Activated CD4-positive, alpha-beta memory T cell treated with anti-CD3 and anti-CD28 coated beads, Interleukin-2, amount 10 ng/mL, durations not matched to agents 7 days and 5 days (primary cell): ENCODE measurements at regions not wholly inside any gene's neighbourhood (a gene's known extent, or its start where the extent isn't known, plus 50 kb on each side); places are given as distances from the start of the nearest gene placed in this dataset.

ENCODE experiments used
- CTCF ChIA-PET: fragments of 350-600 bp; sonication (Branson Sonifier 250); formaldehyde crosslinking; loops from one replicate; lab custom pipeline; 2021; ENCODE audit warnings: antibody characterized with exemption, inconsistent platforms; lab: Charles Lee
- POLR2A ChIA-PET: fragments of 350-600 bp; sonication (Branson Sonifier 250); formaldehyde crosslinking; loops from one replicate; lab custom pipeline; 2021; ENCODE audit warnings: antibody characterized with exemption; lab: Charles Lee
- DNase-seq: peaks from one replicate; pipeline ENCODE4 v3.0.0-alpha.2; 2020
- H3K27ac Mint-ChIP-seq: one replicate; pipeline ENCODE4 v1.8.0; 2021; ENCODE audit warnings: mild to moderate bottlenecking, mixed read lengths
- H3K27me3 Mint-ChIP-seq: one replicate; pipeline ENCODE4 v1.8.0; 2021; ENCODE audit warnings: mixed read lengths
- H3K36me3 Mint-ChIP-seq: one replicate; pipeline ENCODE4 v1.8.0; 2021; ENCODE audit warnings: low read depth, mixed read lengths
- H3K4me1 Mint-ChIP-seq: one replicate; pipeline ENCODE4 v1.8.0; 2021; ENCODE audit warnings: mixed read lengths
- H3K4me3 Mint-ChIP-seq: one replicate; pipeline ENCODE4 v1.8.0; 2021; ENCODE audit warnings: mild to moderate bottlenecking, mixed read lengths
- H3K9me3 Mint-ChIP-seq: one replicate; pipeline ENCODE4 v1.8.0; 2021; ENCODE audit warnings: mixed read lengths

DNA sequence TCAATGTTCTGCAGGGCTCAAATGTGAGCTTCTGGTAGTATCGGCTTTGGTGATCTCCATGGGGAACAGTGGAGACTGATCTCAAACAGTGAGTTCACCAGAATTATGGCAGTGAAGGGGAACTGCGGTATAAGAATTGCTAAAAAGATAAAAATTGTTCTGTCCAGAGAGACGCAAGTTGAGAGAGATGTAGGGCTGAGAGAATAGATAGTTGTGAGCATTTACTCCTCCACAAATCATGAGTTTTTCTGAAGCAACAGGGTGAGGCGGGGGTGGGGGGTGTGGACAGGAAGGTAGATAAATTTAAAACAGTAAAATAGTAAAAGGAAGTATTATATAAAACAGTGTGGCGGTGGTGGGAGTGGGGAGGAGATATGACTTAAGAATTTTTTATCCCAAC is 98.6 kb upstream of the NEDD9 start:
- Mint-ChIP-seq H3K4me1 (peaks cover 40% of the 10 kb centered on the region), H3K4me3 (no peak overlapping the region), H3K27me3 (no peaks in the 10 kb centered on the region), H3K27ac (no peak overlapping the region), H3K9me3 (no peaks in the 10 kb centered on the region), H3K36me3 (peaks cover 71% of the 10 kb centered on the region)
- ChIA-PET POLR2A (interaction anchor here (1.6 to 2.5 kb wide), 2 partner anchors 51 to 99 kb away, joined by 4 to 11 read pairs; partner anchors contain the start of gene NEDD9), CTCF (no interaction called here)
- DNase-seq, result no peak

DNA sequence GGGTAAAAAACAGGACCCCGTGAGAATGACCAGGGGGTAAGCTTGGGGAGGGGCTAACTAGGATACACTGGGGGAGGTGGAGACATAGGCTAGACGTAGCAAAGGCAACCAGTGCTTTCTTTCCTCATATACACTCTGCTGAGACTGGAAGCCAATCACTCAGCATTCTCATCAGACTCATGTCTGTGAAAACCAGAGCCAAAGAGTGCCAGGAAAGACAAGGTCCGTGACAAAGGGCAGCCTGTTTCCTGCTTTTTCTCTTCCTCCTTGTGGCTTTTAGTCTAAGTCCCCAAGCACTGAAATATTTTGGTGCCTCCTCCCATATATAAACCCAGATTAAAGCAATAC is 97.9 kb upstream of the NEDD9 start:
- ChIA-PET CTCF (no interaction called here), POLR2A (interaction anchor here (0.9 to 2.5 kb wide), 5 partner anchors 12 to 98 kb away, joined by 3 to 11 read pairs (median 4); partner anchors contain the start of gene NEDD9)
- no peak overlapping the region for H3K27ac Mint-ChIP-seq
- no peaks in the 10 kb centered on the region for H3K9me3 Mint-ChIP-seq
- peaks cover 66% of the 10 kb centered on the region for H3K36me3 Mint-ChIP-seq
- no peak for DNase-seq
- H3K4me1 Mint-ChIP-seq, result peaks cover 41% of the 10 kb centered on the region
- H3K4me3 Mint-ChIP-seq, result no peak overlapping the region
- H3K27me3 Mint-ChIP-seq, result no peaks in the 10 kb centered on the region

GRCh38 chr6:11329726-11330412 is 97.4 kb upstream of the NEDD9 start:
- DNase-seq, result no peak
- H3K27me3 Mint-ChIP-seq, result no peaks in the 10 kb centered on the region
- CTCF ChIA-PET, result no interaction called here
- H3K9me3 Mint-ChIP-seq, result no peaks in the 10 kb centered on the region
- POLR2A ChIA-PET, result interaction anchor here (0.9 to 2.5 kb wide), 6 partner anchors 11 to 97 kb away, joined by 3 to 11 read pairs (median 4); partner anchors contain the start of gene NEDD9
- peaks cover 64% of the 10 kb centered on the region for H3K36me3 Mint-ChIP-seq
- H3K4me1 Mint-ChIP-seq, result peaks cover 47% of the 10 kb centered on the region
- no peak overlapping the region for H3K4me3 Mint-ChIP-seq
- H3K27ac Mint-ChIP-seq, result no peak overlapping the region

GRCh38 chr6:11328613-11329247 is 96.3 kb upstream of the NEDD9 start:
- Mint-ChIP-seq H3K4me1 (peaks cover 55% of the 10 kb centered on the region), H3K36me3 (peaks cover 70% of the 10 kb centered on the region), H3K9me3 (no peaks in the 10 kb centered on the region), H3K27ac (no peak overlapping the region), H3K4me3 (no peak overlapping the region), H3K27me3 (no peaks in the 10 kb centered on the region)
- ChIA-PET POLR2A (interaction anchor here (1.0 to 2.5 kb wide), 3 partner anchors 13 to 84 kb away, joined by 3 to 11 read pairs (median 4); no protein-coding TSS in a partner anchor), CTCF (no interaction called here)
- DNase-seq, result no peak

DNA sequence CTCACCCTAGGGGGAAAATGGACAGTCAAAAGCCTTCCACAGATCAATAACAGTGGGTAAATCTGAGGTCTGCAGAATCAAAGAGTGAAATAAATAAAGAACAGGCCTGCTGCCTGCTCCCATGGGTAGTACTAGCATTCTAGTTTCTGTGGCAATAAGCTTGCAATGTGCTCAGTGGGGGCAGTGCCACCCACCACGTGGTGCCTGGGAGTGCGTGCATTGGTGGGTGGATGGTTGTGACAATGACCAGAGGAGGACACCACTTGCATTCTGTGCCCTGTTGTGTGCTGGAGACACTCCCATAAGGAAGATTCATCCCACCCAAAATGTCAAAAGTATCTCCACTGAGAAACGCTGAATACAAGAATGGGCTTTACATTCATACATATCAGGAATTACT is 95.5 kb upstream of the NEDD9 start:
- Mint-ChIP-seq H3K4me3 (no peak overlapping the region), H3K4me1 (peaks cover 56% of the 10 kb centered on the region), H3K27me3 (no peaks in the 10 kb centered on the region), H3K36me3 (peaks cover 69% of the 10 kb centered on the region), H3K27ac (no peak overlapping the region), H3K9me3 (no peaks in the 10 kb centered on the region)
- ChIA-PET CTCF (no interaction called here), POLR2A (interaction anchor here (1.5 kb wide), 1 partner anchor 12 kb away, joined by 4 read pairs; no protein-coding TSS in a partner anchor)
- DNase-seq, result no peak

GRCh38 chr6:11326116-11326515 is 93.6 kb upstream of the NEDD9 start:
- ChIA-PET POLR2A (no interaction called here), CTCF (interaction anchor here (0.7 kb wide), 1 partner anchor 738 kb away, joined by 5 read pairs; no protein-coding TSS in a partner anchor)
- H3K36me3 Mint-ChIP-seq, result peaks cover 58% of the 10 kb centered on the region
- no peak overlapping the region for H3K4me3 Mint-ChIP-seq
- H3K9me3 Mint-ChIP-seq, result no peaks in the 10 kb centered on the region
- H3K27ac Mint-ChIP-seq, result no peak overlapping the region
- peaks cover 56% of the 10 kb centered on the region for H3K4me1 Mint-ChIP-seq
- DNase-seq, result no peak
- H3K27me3 Mint-ChIP-seq, result no peaks in the 10 kb centered on the region

- H3K9me3 Mint-ChIP-seq, result no peaks in the 10 kb centered on the region
- CTCF ChIA-PET, result no interaction called here
- H3K36me3 Mint-ChIP-seq, result peaks cover 60% of the 10 kb centered on the region
- H3K27ac Mint-ChIP-seq, result peak overlapping the region; percentile 60
- POLR2A ChIA-PET, result interaction anchor here (0.7 to 2.0 kb wide), 6 partner anchors 41 to 100 kb away, joined by 3 to 5 read pairs (median 3); partner anchors contain the start of gene NEDD9
- DNase-seq, result peak; percentile 53
- H3K4me1 Mint-ChIP-seq, result peaks cover 54% of the 10 kb centered on the region
- H3K27me3 Mint-ChIP-seq, result no peaks in the 10 kb centered on the region
- no peak overlapping the region for H3K4me3 Mint-ChIP-seq
Observed at GRCh38 chr6:11324453-11325015, 92.1 kb upstream of the NEDD9 start.

DNA sequence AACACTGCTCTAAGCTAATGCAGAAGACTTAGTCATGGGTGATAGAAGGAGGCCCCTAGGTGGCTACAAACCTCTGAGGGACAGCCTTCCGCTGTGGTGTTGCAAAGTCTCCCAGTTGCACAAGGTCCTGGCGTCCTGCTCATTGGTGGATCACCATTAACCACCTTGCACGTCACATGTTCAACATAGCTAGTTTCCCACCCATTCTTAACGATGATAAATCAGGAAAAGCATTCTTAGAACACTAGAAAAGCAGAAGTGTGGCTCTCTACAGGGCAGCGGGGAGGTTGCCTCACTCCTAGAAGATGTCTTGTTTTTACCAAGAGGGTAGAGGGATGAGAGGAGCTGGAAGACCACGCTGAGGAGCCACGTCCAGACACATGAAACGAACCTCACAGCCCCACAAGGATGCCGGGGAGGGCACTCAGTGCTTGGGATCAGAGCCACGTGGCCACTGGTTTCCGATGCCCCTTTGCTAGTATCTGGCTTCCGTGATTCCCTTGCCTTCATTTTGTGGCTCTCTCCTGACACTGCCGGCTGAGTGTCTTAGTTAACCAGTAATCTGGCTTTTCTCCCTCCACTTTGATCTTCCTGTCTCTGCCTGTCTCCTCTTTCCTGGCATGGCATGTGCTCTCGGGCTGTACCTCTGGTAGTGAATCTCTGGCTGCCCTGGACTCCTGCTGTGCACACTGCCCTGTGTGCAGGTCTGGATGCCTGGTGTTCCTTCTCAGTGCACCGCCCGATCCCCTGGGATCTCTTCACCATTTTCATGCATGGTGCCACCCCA is 91.4 kb upstream of the NEDD9 start:
- ChIA-PET POLR2A (interaction anchor here (0.8 to 2.3 kb wide), 6 partner anchors 42 to 100 kb away, joined by 3 to 13 read pairs (median 4); partner anchors contain the start of gene NEDD9), CTCF (no interaction called here)
- Mint-ChIP-seq H3K36me3 (peaks cover 59% of the 10 kb centered on the region), H3K27me3 (no peaks in the 10 kb centered on the region), H3K9me3 (no peaks in the 10 kb centered on the region), H3K4me3 (no peak overlapping the region), H3K4me1 (peaks cover 60% of the 10 kb centered on the region), H3K27ac (no peak overlapping the region)
- DNase-seq, result no peak

DNA sequence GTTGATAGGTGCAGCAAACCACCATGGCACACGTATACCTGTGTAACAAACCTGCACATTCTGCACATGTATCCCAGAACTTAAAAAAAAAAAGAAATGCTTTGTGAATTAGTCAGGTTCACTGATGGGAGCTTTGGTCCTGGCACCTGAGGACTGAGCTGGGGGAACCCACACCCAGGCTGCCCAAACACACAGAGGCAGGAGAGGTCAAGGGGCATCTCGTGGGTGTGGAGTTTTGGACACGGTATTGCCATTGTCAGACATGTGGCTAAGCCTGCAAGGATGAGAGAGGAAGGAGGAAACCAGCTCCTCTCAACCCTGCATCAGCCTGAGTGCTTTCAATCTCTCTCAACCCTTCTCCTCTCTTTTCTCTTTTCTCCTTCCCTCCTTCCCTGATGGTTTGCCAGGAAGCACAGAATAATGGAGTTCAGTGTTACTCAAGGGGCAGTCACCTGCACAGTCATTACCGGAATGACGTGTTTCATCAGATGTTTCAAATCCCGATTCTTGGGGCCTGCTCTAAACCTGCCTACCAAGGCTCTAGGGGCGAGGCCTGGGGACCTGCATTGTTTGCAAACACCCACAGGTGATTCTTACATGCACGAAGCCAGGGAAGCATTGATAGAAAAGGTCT is 89.9 kb upstream of the NEDD9 start:
- no peak for DNase-seq
- Mint-ChIP-seq H3K27ac (peak overlapping the region; percentile 12), H3K4me1 (peaks cover 75% of the 10 kb centered on the region), H3K4me3 (no peak overlapping the region), H3K27me3 (no peaks in the 10 kb centered on the region), H3K9me3 (no peaks in the 10 kb centered on the region), H3K36me3 (peaks cover 58% of the 10 kb centered on the region)
- ChIA-PET CTCF (interaction anchor here (1.0 kb wide), 1 partner anchor 150 kb away, joined by 3 read pairs; no protein-coding TSS in a partner anchor), POLR2A (interaction anchor here (1.1 to 2.3 kb wide), 3 partner anchors 60 to 92 kb away, joined by 3 to 13 read pairs (median 3); partner anchors contain the start of gene NEDD9)

DNA sequence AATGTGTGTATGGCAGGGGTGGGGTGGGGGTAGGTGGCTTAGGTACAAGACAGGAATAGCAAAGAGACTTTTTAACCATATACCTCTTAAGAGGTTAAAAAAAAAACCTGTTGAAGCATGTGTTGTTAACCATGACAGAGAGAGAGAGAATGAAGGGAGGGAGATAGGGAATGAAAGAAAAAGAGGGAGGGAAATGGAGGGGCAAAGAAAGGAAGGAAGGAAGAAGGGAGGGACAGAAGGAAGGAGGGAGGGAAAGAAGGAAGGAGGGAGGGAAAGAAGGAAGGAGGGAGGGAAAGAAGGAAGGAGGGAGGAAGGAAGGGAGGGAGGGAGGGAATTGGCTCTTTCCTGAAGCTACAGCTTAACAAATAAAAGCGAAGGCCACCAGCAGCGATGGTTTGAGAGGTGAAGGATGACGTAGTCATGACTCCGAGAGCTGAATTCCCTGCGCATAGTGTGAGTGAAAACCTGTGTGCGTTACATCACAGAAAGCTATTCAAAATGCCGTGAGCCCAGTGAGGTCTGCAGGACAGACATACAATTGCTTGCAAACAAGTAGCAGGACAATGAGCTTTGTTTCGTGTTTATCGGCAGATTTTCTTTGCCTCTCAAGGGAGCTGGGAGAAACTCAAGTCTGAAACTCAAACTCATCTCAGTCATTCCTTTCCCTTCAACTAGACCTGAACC is 88.6 kb upstream of the NEDD9 start:
- no peak for DNase-seq
- H3K4me1 Mint-ChIP-seq, result peaks cover 78% of the 10 kb centered on the region
- H3K27ac Mint-ChIP-seq, result no peak overlapping the region
- POLR2A ChIA-PET, result interaction anchor here (0.7 kb wide), 1 partner anchor 118 kb away, joined by 3 read pairs; no protein-coding TSS in a partner anchor
- CTCF ChIA-PET, result no interaction called here
- no peaks in the 10 kb centered on the region for H3K9me3 Mint-ChIP-seq
- H3K27me3 Mint-ChIP-seq, result no peaks in the 10 kb centered on the region
- no peak overlapping the region for H3K4me3 Mint-ChIP-seq
- H3K36me3 Mint-ChIP-seq, result peaks cover 60% of the 10 kb centered on the region

DNA sequence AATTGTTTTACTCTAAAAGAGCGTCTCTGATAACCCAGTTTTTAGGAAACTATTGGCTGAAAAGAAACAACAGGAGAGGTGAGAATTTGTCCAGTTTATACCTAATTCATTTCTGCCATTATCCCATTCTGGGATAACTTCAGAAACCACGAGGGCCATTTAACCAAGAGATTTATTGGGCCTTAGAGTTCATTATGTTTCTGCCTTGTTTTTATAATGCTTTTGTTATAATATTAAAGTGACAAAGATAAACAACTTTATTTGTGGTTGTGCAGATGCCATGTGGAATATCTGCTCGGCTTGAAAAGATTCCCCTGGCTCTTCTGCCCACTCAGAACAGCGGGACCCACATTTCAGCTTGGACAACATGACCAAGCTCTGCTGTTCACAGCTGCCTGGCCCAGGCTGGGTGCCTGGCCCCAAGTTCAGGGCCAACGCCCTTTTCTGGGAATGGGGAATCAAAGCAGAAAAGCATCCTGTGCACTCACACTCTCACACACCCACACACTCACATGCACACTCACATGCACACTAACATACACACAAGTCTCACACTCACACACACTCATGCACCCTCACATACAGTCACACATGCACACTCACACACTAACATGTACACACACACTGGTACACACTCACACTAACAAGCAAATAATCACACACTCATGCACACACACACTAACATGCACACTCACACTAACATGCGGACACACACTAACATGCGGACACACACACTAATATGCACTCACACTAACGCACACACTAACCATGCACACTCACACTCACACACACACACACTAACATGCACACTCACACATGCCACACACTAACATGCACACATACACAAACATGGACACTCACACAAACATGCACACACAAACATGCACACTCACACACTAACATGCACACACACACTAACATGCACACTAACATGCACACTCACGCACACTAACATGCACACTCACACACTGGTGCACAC is 86.7 kb upstream of the NEDD9 start:
- peaks cover 2% of the 10 kb centered on the region for H3K9me3 Mint-ChIP-seq
- POLR2A ChIA-PET, result interaction anchor here (0.9 to 2.2 kb wide), 7 partner anchors 11 to 176 kb away, joined by 3 to 6 read pairs (median 5); partner anchors contain the start of gene NEDD9
- peaks cover 68% of the 10 kb centered on the region for H3K36me3 Mint-ChIP-seq
- DNase-seq, result no peak
- H3K27ac Mint-ChIP-seq, result peak overlapping the region; percentile 44
- CTCF ChIA-PET, result interaction anchor here (0.9 to 1.0 kb wide), 3 partner anchors 40 to 96 kb away, joined by 3 read pairs; no protein-coding TSS in a partner anchor
- H3K4me3 Mint-ChIP-seq, result no peak overlapping the region
- no peaks in the 10 kb centered on the region for H3K27me3 Mint-ChIP-seq
- H3K4me1 Mint-ChIP-seq, result peaks cover 64% of the 10 kb centered on the region
